Uterus (tissue), 3 donors: ENCODE measurements at regions not wholly inside any gene's neighbourhood (a gene's known extent, or its start where the extent isn't known, plus 50 kb on each side); places are given as distances from the start of the nearest gene placed in this dataset.

Experiments used
- DNase-seq, 2 donors: peaks; one replicate each; pipeline ENCODE4 v3.0.0-alpha.2; 2019 to 2020
- H3K27ac ChIP-seq, 2 donors: fragments of 200-600 bp; sonication (generic); 1 replicate in 1 of 2; 2 replicates in 1 of 2; pipeline ENCODE4 v1.5.1; 2016 to 2018
- H3K27me3 ChIP-seq, 2 donors: fragments of 200-600 bp; sonication (generic); one replicate each; pipeline ENCODE4 v1.5.1; 2018 to 2019; ENCODE audit warnings: control low read depth in 1 of 2
- H3K36me3 ChIP-seq, 2 donors: fragments of 200-600 bp; sonication (generic); one replicate each; pipeline ENCODE4 v1.5.1; 2019; ENCODE audit warnings: control low read depth in 1 of 2
- H3K4me1 ChIP-seq, 2 donors: fragments of 200-600 bp; sonication (generic); one replicate each; pipeline ENCODE4 v1.5.1; 2018 to 2019; ENCODE audit warnings: control low read depth in 1 of 2
- H3K4me3 ChIP-seq, 2 donors: fragments of 200-600 bp; sonication (generic); 1 replicate in 1 of 2; 2 replicates in 1 of 2; pipeline ENCODE4 v1.5.1; 2018 to 2019; ENCODE audit warnings: mild to moderate bottlenecking in 1 of 2
- H3K9me3 ChIP-seq, 2 donors: fragments of 200-600 bp; sonication (generic); one replicate each; pipeline ENCODE4 v1.5.1; 2019; ENCODE audit warnings: control low read depth in 1 of 2
- CTCF ChIP-seq, 4 experiments: fragments of 200-600 bp in 2 of 4; fragments of 450-650 bp in 2 of 4; sonication (generic) in 2 of 4; IDR thresholded peaks; one replicate each; pipeline ENCODE4 v1.5.1; 2016 to 2019; ENCODE audit warnings: antibody characterized with exemption in 4 of 4, mild to moderate bottlenecking in 2 of 4, moderate library complexity in 1 of 4
- POLR2A ChIP-seq, 2 donors: fragments of 450-650 bp; IDR thresholded peaks; one replicate each; pipeline ENCODE4 v1.6.1; 2016; ENCODE audit warnings: antibody characterized with exemption in 2 of 2, mild to moderate bottlenecking in 1 of 2, moderate library complexity in 1 of 2
- intact Hi-C: fragments of 100-400 bp; cut with DNase I; formaldehyde crosslinking; loops from one replicate; pipeline ENCODE4 v1.15.1; 2023; ENCODE audit warnings: low total_unique reads
- donor health status: DM: yes; HTN: yes; CAD: no.

- no peak overlapping the region for H3K27ac ChIP-seq
- H3K4me1 ChIP-seq: no peaks in the 10 kb centered on the region
- no peaks in the 10 kb centered on the region for H3K36me3 ChIP-seq
- H3K9me3 ChIP-seq: no peaks in the 10 kb centered on the region
- DNase-seq: no peak
- no peak for TF ChIP-seq CTCF (IDR thresholded peaks at IDR 0.05)
- no peak overlapping the region for H3K4me3 ChIP-seq
- no peaks in the 10 kb centered on the region for H3K27me3 ChIP-seq
- intact Hi-C loops: no loop called here
Observed at GRCh38 chr7:136051203-136051928, 74.2 kb upstream of the MTPN start.

- H3K27me3 ChIP-seq: no peaks in the 10 kb centered on the region
- no peaks in the 10 kb centered on the region for H3K4me1 ChIP-seq
- no peak overlapping the region for H3K27ac ChIP-seq
- no peaks in the 10 kb centered on the region for H3K36me3 ChIP-seq
- DNase-seq: no peak
- intact Hi-C loops: no loop called here
- H3K9me3 ChIP-seq: no peaks in the 10 kb centered on the region
- no peak overlapping the region for H3K4me3 ChIP-seq
- TF ChIP-seq CTCF (IDR thresholded peaks at IDR 0.05): no peak
- no peak for TF ChIP-seq POLR2A (IDR thresholded peaks at IDR 0.05)
Observed at GRCh38 chr7:136050462-136050847, 73.3 kb upstream of the MTPN start.

GRCh38 chr7:136049818-136050461, 72.8 kb upstream of the MTPN start:
- no peaks in the 10 kb centered on the region for H3K36me3 ChIP-seq
- H3K9me3 ChIP-seq: no peaks in the 10 kb centered on the region
- TF ChIP-seq CTCF (IDR thresholded peaks at IDR 0.05) (no peak), POLR2A (IDR thresholded peaks at IDR 0.05) (no peak)
- H3K4me3 ChIP-seq: no peak overlapping the region
- intact Hi-C loops: no loop called here
- no peak for DNase-seq
- no peaks in the 10 kb centered on the region for H3K27me3 ChIP-seq
- no peak overlapping the region for H3K27ac ChIP-seq
- no peaks in the 10 kb centered on the region for H3K4me1 ChIP-seq

- intact Hi-C loops: no loop called here
- Histone ChIP-seq H3K36me3 (no peaks in the 10 kb centered on the region), H3K4me1 (no peaks in the 10 kb centered on the region), H3K9me3 (no peaks in the 10 kb centered on the region), H3K27me3 (no peaks in the 10 kb centered on the region), H3K4me3 (no peak overlapping the region), H3K27ac (no peak overlapping the region)
- no peak for TF ChIP-seq POLR2A (IDR thresholded peaks at IDR 0.05)
- TF ChIP-seq CTCF (IDR thresholded peaks at IDR 0.05): no peak
- peak in 1 of 2 donors; percentile 15 for DNase-seq
Observed at GRCh38 chr7:136049117-136049516, 72.0 kb upstream of the MTPN start.

GRCh38 chr7:136046548-136046947, 69.4 kb upstream of the MTPN start:
- H3K27ac ChIP-seq: no peak overlapping the region
- intact Hi-C loops: no loop called here

More at GRCh38 chr7:136046548-136046947, 69.4 kb upstream of the MTPN start:
- Histone ChIP-seq H3K36me3 (no peaks in the 10 kb centered on the region), H3K4me1 (no peaks in the 10 kb centered on the region), H3K4me3 (no peak overlapping the region), H3K27me3 (no peaks in the 10 kb centered on the region), H3K9me3 (no peaks in the 10 kb centered on the region)
- TF ChIP-seq CTCF (IDR thresholded peaks at IDR 0.05): no peak
- no peak for TF ChIP-seq POLR2A (IDR thresholded peaks at IDR 0.05)
- no peak for DNase-seq
